ENCODE measurements at regions not wholly inside any gene's neighbourhood (a gene's known extent, or its start where the extent isn't known, plus 50 kb on each side); places are given as distances from the start of the nearest gene placed in this dataset.

- no peak for TF ChIP-seq CTCF (IDR thresholded peaks at IDR 0.05)
- peaks cover 1% of the 10 kb centered on the region for H3K36me3 Mint-ChIP-seq (ENCODE audit: unreplicated experiment)
- H3K27me3 Mint-ChIP-seq (ENCODE audit: unreplicated experiment), result no peaks in the 10 kb centered on the region
- H3K4me3 Mint-ChIP-seq (ENCODE audit: unreplicated experiment), result no peak overlapping the region
- no peak overlapping the region for H3K27ac Mint-ChIP-seq (ENCODE audit: unreplicated experiment)
- DNase-seq (ENCODE audit: extremely low spot score, unreplicated experiment), result no peak
- no peaks in the 10 kb centered on the region for H3K4me1 Mint-ChIP-seq (ENCODE audit: unreplicated experiment)
- H3K9me3 Mint-ChIP-seq (ENCODE audit: unreplicated experiment), result peaks cover 7% of the 10 kb centered on the region
Observed at GRCh38 chr4:56229947-56230346, 157.3 kb downstream of the AASDH start.

- no peak overlapping the region for H3K27ac Mint-ChIP-seq (ENCODE audit: unreplicated experiment)
Observed at GRCh38 chr4:56227301-56227835, 159.9 kb downstream of the AASDH start.

GRCh38 chr4:56226579-56226978 is 160.7 kb downstream of the AASDH start:
- TF ChIP-seq CTCF (IDR thresholded peaks at IDR 0.05), result no peak
- H3K27ac Mint-ChIP-seq (ENCODE audit: unreplicated experiment), result no peak overlapping the region
- H3K27me3 Mint-ChIP-seq (ENCODE audit: unreplicated experiment), result no peaks in the 10 kb centered on the region
- no peak for DNase-seq (ENCODE audit: extremely low spot score, unreplicated experiment)
- no peaks in the 10 kb centered on the region for H3K9me3 Mint-ChIP-seq (ENCODE audit: unreplicated experiment)
- H3K4me3 Mint-ChIP-seq (ENCODE audit: unreplicated experiment), result no peak overlapping the region
- no peaks in the 10 kb centered on the region for H3K4me1 Mint-ChIP-seq (ENCODE audit: unreplicated experiment)
- H3K36me3 Mint-ChIP-seq (ENCODE audit: unreplicated experiment), result peaks cover 1% of the 10 kb centered on the region

More at GRCh38 chr4:56227301-56227835, 159.9 kb downstream of the AASDH start:
- no peaks in the 10 kb centered on the region for H3K4me1 Mint-ChIP-seq (ENCODE audit: unreplicated experiment)
- peaks cover 7% of the 10 kb centered on the region for H3K9me3 Mint-ChIP-seq (ENCODE audit: unreplicated experiment)
- TF ChIP-seq CTCF (IDR thresholded peaks at IDR 0.05), result no peak
- no peak overlapping the region for H3K4me3 Mint-ChIP-seq (ENCODE audit: unreplicated experiment)
- no peaks in the 10 kb centered on the region for H3K27me3 Mint-ChIP-seq (ENCODE audit: unreplicated experiment)
- H3K36me3 Mint-ChIP-seq (ENCODE audit: unreplicated experiment), result peaks cover 1% of the 10 kb centered on the region
- DNase-seq (ENCODE audit: extremely low spot score, unreplicated experiment), result no peak

GRCh38 chr4:56224641-56225040 is 162.7 kb downstream of the AASDH start:
- no peak overlapping the region for H3K27ac Mint-ChIP-seq (ENCODE audit: unreplicated experiment)
- no peaks in the 10 kb centered on the region for H3K9me3 Mint-ChIP-seq (ENCODE audit: unreplicated experiment)
- no peaks in the 10 kb centered on the region for H3K27me3 Mint-ChIP-seq (ENCODE audit: unreplicated experiment)
- H3K4me3 Mint-ChIP-seq (ENCODE audit: unreplicated experiment), result no peak overlapping the region
- H3K4me1 Mint-ChIP-seq (ENCODE audit: unreplicated experiment), result no peaks in the 10 kb centered on the region
- H3K36me3 Mint-ChIP-seq (ENCODE audit: unreplicated experiment), result peaks cover 1% of the 10 kb centered on the region
- TF ChIP-seq CTCF (IDR thresholded peaks at IDR 0.05), result no peak
- no peak for DNase-seq (ENCODE audit: extremely low spot score, unreplicated experiment)

GRCh38 chr4:56222514-56222913 is 164.8 kb downstream of the AASDH start:
- DNase-seq (ENCODE audit: extremely low spot score, unreplicated experiment), result no peak
- Mint-ChIP-seq H3K4me3 (ENCODE audit: unreplicated experiment) (no peak overlapping the region), H3K27ac (ENCODE audit: unreplicated experiment) (no peak overlapping the region), H3K36me3 (ENCODE audit: unreplicated experiment) (no peaks in the 10 kb centered on the region), H3K27me3 (ENCODE audit: unreplicated experiment) (no peaks in the 10 kb centered on the region), H3K9me3 (ENCODE audit: unreplicated experiment) (no peaks in the 10 kb centered on the region), H3K4me1 (ENCODE audit: unreplicated experiment) (no peaks in the 10 kb centered on the region)
- no peak for TF ChIP-seq CTCF (IDR thresholded peaks at IDR 0.05)

Data from osteocyte (in vitro differentiated cells).